ENCODE measurements at regions not wholly inside any gene's neighbourhood (a gene's known extent, or its start where the extent isn't known, plus 50 kb on each side); places are given as distances from the start of the nearest gene placed in this dataset.
"Not testable (repeated sequence)": the region's sequence is repeated elsewhere in the genome, so short reads cannot be mapped to it uniquely, and the experiment has no call there.

- not testable (repeated sequence) for DNase-seq (ENCODE audit: low spot score)
Observed at GRCh38 chr12:87566918-87567317, 462.3 kb downstream of the C12orf50 start.

- no peak for DNase-seq (ENCODE audit: low spot score)
Observed at GRCh38 chr12:87556985-87557384, 472.2 kb downstream of the C12orf50 start.

- DNase-seq (ENCODE audit: low spot score): not testable (repeated sequence)
Observed at GRCh38 chr12:87531213-87531612, 498.0 kb downstream of the C12orf50 start.

- no peak for DNase-seq (ENCODE audit: low spot score)
Observed at GRCh38 chr12:87529413-87529812, 499.8 kb downstream of the C12orf50 start.

- no peak for DNase-seq (ENCODE audit: low spot score)
Observed at GRCh38 chr12:87520968-87521367, 508.2 kb downstream of the C12orf50 start.

GRCh38 chr12:87518481-87518880, 510.7 kb downstream of the C12orf50 start:
- DNase-seq (ENCODE audit: low spot score): no peak

- DNase-seq (ENCODE audit: low spot score): no peak
Observed at GRCh38 chr12:87518036-87518435, 511.2 kb downstream of the C12orf50 start.

GRCh38 chr12:87513536-87514280, 515.5 kb downstream of the C12orf50 start:
- no peak for DNase-seq (ENCODE audit: low spot score)

- DNase-seq (ENCODE audit: low spot score): no peak
Observed at GRCh38 chr12:87511371-87511770, 517.8 kb downstream of the C12orf50 start.

- DNase-seq (ENCODE audit: low spot score): peak; percentile 77
Observed at GRCh38 chr12:87509237-87509820, 519.9 kb downstream of the C12orf50 start.

GRCh38 chr12:87491598-87491997, 537.6 kb downstream of the C12orf50 start:
- no peak for DNase-seq (ENCODE audit: low spot score)

- DNase-seq (ENCODE audit: low spot score): no peak
Observed at GRCh38 chr12:87491089-87491488, 538.1 kb downstream of the C12orf50 start.

GRCh38 chr12:87469295-87469694, 559.9 kb downstream of the C12orf50 start:
- no peak for DNase-seq (ENCODE audit: low spot score)

- no peak for DNase-seq (ENCODE audit: low spot score)
Observed at GRCh38 chr12:87467936-87468335, 561.3 kb downstream of the C12orf50 start.

- DNase-seq (ENCODE audit: low spot score): no peak
Observed at GRCh38 chr12:87464565-87464964, 564.6 kb downstream of the C12orf50 start.

GRCh38 chr12:87444039-87444438, 585.2 kb downstream of the C12orf50 start:
- peak; percentile 72 for DNase-seq (ENCODE audit: low spot score)

GRCh38 chr12:87441511-87441910, 587.7 kb downstream of the C12orf50 start:
- DNase-seq (ENCODE audit: low spot score): no peak

GRCh38 chr12:87439990-87440827, 589.0 kb downstream of the C12orf50 start:
- peak; percentile 99 for DNase-seq (ENCODE audit: low spot score)

GRCh38 chr12:87430444-87430843, 598.8 kb downstream of the C12orf50 start:
- DNase-seq (ENCODE audit: low spot score): peak; percentile 14

- DNase-seq (ENCODE audit: low spot score): peak; percentile 44
Observed at GRCh38 chr12:87428701-87429277, 600.4 kb downstream of the C12orf50 start.

GRCh38 chr12:87427770-87428169, 601.4 kb downstream of the C12orf50 start:
- DNase-seq (ENCODE audit: low spot score): no peak

GRCh38 chr12:87425942-87426554, 603.2 kb downstream of the C12orf50 start:
- peak; percentile 86 for DNase-seq (ENCODE audit: low spot score)
